ENCODE measurements at regions not wholly inside any gene's neighbourhood (a gene's known extent, or its start where the extent isn't known, plus 50 kb on each side); places are given as distances from the start of the nearest gene placed in this dataset.

- no peak for TF ChIP-seq POLR2A (IDR thresholded peaks at IDR 0.05)
- TF ChIP-seq CTCF (IDR thresholded peaks at IDR 0.05) = no peak
- TF ChIP-seq POLR2AphosphoS5 (IDR thresholded peaks at IDR 0.05) = no peak
- no peak for TF ChIP-seq EP300 (IDR thresholded peaks at IDR 0.05)
Measured at GRCh38 chr4:186920483-186920882, 196.8 kb upstream of the FAT1 start.
